ENCODE measurements at regions not wholly inside any gene's neighbourhood (a gene's known extent, or its start where the extent isn't known, plus 50 kb on each side); places are given as distances from the start of the nearest gene placed in this dataset.

GRCh38 chr6:106035655-106036054, 50.5 kb upstream of the PRDM1 start:
- DNase-seq: no peak

GRCh38 chr6:106033806-106034205, 52.3 kb upstream of the PRDM1 start:
- DNase-seq: no peak

GRCh38 chr6:106027758-106028157, 58.4 kb upstream of the PRDM1 start:
- DNase-seq: no peak

DNA sequence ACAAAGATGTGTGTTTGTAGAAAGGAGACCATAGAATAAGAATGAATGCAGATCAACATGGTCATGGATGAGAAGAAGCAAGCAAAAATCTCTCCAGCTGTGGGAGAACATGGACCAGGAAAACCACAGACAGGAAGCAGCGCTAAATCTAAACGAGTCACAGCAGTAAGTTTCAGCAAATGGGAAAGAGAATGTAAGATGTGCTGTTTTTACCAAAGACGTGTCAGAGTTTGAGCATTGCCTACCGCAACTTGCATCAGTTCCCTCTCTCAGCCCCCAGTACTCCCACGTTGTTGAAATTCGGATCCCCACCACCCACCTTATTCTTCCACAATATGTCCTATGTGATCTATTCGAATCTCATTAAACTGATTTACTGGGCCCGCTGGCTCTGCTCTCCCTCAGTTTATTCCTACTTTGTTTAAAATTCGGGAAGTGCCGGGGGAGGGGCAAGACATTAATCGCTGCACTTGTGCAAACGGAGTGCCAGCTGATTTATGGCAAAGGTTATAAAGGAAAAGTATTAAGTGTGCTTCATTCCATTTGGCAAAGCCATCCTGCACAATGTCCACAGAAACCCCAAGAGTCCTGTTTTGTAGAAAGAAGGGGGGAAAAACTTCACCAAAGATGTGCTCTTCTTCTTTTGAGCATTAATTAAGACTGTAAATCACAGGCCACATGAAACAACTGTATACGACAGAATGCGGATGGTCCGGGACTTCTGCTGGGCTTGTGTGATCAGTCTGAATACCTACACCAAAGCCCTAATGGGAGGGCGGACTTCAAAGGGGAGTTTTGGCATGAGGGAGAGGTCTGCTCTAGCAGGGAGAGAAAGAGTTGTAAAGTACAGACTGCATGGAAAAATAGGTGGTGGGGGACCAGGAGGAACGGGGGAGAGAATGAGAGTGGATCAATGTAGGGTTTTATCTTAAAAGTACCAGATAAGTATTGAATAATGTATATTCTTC, 59.1 kb upstream of the PRDM1 start:
- peak; percentile 30 to 82 for DNase-seq

- DNase-seq: no peak
Measured at GRCh38 chr6:106025655-106026054, 60.5 kb upstream of the PRDM1 start.

DNA sequence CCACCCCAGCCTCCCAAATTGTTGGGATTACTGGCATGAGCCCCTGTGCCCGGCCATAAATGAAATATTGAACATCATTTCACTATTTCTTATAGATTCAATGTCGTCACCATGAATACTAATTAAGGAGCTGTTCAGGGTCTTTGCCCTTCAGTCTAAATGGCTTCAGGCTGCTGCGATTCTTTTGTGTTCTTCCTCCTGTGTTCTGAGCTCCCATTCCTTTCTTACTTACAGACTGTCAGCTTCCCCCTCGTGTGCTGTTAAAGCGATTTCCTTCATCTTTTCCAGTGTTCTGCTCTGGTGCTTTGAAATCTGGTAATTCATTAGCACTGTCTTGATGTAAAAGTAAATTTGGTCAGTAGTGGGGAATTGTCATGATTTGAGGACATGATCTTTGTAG, 63.3 kb upstream of the PRDM1 start:
- DNase-seq: no peak

- no peak for DNase-seq
Measured at GRCh38 chr6:106017454-106017853, 68.7 kb upstream of the PRDM1 start.

DNA sequence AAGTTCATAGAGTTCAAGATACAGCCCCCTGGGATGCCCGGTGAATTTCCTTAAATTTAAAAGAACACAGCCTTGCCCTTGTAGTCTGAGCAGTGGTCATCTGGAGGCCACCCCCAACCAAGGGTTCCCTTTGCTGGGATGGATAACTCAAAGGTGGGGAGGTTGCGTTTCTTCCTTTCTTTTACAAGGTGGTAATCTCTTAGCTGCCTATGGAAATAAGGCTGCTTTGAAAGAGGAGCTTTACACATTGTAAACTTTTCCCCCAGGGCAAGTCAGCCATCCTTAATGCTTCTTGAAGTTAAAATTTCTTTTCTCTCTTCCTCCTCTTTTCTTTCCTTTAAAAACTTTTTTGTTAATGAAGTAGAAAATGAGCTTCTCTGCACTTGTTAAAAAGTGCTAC, 71.2 kb upstream of the PRDM1 start:
- no peak for DNase-seq

DNA sequence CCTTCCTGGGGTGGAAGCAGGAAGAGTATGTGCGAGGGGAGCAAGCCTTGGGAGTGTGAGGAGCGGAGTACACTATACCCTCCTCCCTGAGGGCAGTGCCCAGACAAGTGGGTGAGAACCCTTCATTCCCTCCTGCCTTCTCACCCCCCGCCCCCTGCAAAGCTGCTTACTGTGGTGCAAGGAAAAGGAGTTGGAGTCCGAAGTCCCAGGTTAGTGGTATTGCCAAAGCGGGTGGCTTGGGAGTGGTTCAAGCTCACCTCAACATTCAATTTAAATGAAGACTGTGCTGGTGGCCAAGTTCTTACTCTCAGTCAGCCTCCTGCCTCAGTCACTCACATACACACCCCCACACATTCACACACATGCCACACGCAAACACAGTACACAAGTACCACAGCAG, 74.7 kb upstream of the PRDM1 start:
- no peak for DNase-seq

DNA sequence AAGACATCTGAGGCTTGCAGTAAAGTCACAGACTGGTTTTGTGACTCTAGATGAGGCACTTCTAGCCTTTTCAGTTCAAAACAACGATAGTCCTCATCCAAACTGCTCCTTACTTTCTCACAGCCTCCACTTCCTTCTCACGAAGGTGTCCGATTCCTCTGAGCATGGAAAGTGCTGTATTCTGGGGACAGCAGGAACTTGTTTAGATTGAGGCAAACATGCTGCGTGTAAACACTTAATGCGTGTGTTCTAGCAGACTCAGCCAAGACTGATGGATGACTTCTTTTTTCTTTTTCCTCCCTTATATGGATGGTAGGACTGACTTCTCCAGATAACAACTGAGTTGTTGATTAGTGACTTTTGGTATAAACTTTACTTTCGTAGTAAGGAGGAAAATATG, 80.2 kb upstream of the PRDM1 start:
- DNase-seq: no peak

DNA sequence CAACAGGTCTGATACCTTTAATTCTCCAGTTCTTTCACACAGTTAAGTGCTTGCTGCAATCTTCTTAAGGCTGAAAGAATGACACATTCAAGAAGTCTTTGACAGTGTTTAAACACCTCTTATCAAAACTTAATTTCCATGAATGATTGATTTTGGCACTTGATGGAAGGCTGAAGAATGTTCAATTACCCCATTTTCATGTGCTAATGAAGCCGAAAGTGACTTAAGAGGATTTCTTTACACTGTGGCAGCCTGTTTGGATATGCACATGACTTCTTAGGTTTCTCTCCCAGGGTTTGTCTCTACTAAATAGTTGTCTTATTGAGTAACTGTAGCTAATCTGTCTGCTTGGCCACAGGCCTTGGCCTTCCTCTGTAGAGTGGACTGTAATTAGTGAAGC, 81.1 kb upstream of the PRDM1 start:
- no peak for DNase-seq

- no peak for DNase-seq
Measured at GRCh38 chr6:106003268-106003987, 82.7 kb upstream of the PRDM1 start.

- DNase-seq: no peak
Measured at GRCh38 chr6:106002005-106002404, 84.1 kb upstream of the PRDM1 start.

DNA sequence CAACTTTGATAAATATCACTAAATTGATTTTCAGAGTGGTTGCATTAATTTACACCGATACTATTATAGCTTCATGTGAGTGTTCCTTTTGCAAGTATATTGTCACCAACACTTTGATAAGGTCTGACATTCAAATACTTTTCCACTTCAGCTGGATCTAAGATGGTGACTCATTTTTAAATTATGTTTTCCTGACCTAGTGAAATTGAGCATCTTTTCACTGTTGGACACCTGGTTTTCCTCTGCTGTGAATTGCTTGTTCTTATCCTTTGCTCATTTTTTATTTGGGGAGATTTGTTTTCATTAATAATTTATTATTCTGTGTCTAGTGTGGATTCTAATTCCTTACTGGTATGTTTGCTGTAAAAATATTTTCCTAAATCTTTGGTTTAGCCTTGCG, 85.2 kb upstream of the PRDM1 start:
- DNase-seq: no peak

DNA sequence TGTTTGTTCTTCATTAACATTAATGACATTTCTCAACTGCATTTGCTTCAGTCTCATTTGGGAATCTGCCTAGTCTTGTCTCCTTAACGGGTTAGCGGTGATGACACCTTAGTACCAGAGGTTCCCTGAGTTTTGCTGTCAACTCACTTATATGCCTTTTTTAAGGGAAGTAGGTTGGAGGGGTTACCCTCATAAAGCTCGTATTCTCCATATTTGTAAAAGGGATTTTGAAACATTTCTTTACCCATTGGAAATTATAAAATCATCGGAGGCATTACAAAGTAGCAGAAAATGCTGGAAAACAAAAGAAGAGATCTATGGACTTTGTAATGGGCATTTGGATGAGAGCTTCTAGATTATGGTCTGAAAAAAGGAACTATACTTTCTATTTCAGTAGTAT, 88.7 kb upstream of the PRDM1 start:
- no peak for DNase-seq

GRCh38 chr6:105995391-105995865, 90.7 kb upstream of the PRDM1 start:
- DNase-seq: no peak

DNA sequence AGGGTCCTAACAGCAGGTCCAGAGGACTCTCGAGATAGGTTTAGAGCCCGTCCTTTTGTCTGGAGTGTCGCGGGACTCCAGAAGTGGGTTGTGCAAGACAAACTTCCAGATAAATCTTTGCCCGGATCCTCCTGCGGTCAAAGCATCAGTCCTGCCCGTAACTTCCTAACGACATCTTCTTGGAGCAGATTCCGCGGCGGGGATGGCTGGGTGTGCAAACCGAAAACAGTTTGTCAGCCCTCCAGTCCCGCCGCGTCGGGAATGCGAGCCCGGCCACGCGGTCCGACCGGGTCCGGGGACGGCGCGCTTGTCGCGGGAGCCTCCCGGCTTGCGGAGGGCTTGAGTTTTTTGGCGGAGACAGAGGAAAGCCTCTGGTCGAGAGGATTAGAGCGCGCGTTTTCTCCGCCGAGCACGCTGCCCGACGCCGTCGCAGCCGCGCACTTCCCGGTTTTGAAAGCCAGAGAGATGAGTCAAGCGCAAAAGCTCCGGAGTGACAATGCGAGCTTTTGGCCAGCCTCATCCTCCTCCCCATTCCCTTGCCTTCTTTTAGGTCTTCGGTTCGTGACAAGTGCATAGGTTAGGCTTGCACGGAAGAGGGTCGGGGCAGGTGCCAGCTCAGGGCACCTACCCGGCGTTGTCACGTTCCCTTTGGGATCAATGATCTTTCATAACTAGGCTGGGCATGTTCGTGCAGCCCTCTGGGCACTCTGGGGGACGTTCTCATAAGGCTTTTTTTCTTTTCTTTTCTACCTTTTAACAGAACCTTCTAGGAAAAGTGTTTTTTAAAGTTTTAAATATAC, 91.3 kb upstream of the PRDM1 start:
- peak; percentile 72 to 82 for DNase-seq

- peak; percentile 67 to 75 for DNase-seq
Measured at GRCh38 chr6:105994118-105994590, 92.0 kb upstream of the PRDM1 start.

DNA sequence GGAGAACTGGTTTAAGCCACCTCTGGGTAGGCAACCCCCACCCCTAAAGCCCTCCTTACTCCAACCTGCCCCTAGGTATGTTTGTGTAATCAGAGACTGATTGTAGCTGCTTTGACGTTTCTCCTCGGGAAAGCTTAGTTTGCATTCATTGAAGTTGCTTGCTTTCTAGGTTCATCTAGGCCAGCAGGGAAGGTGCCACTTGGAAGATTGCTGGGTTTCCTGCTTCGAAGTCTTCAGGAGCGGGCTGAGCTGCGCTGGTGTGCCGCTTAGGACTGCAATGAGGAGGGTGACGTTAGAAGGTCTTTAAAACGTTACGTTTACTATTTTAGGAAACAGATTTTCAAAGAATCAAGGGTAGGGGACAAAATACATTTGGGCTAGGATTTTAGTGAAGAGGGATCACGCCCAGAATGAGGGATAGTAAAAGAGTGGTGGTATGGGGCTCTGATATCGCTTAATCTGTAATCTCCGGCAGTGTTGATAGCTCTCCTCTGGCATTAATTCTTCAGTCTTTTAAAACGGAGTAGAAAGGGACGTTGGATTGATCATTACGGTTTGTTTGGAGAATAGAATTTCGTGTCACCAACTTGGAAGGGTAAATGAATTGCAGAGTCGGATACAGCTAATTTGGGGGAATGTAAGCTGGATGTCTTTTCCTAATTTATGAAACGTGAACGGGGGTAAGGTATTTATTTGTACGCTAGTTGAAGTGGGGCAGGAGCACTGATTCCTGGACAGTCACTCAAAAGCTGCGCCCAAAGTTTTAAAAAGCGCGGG, 92.6 kb upstream of the PRDM1 start:
- no peak for DNase-seq

- peak; percentile 77 to 84 for DNase-seq
Measured at GRCh38 chr6:105992315-105992961, 93.7 kb upstream of the PRDM1 start.

DNA sequence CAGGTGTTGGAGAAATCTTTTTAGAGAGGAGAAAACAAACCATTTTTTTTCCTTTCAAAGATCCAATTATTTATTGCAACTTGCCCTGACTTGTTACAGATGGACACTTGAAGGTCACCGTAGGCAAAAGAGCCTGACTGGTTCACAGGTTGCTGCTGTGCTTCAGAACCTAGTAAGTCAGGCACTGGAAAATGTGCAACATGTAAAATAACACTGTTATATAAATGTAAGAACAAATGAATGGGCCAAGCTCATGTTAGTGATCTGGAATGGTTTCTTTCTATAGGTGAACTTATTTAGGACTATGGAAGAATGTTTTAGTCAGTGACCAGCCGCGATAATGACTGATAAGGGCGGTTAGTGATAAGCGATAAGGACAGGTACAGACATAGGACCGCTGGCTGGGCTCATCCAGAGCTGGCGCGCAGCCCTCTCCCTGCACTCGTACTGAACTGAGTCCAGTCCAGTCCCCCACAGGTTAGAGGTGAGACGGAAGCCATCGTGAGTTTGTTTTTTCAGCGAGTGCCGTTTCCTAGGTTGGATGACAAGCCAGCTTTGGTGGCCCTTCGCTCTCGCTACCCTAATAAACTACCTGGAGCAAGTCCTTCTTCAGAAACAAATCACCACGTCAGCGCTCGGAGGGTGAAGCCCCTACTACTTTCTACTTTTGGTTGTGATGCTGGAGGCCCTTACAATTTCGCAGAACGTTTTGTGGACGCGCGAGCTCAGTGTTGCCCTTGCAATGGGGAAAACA, 94.4 kb upstream of the PRDM1 start:
- no peak for DNase-seq
